Globus pallidus (tissue), 1 donor: ENCODE measurements at regions not wholly inside any gene's neighbourhood (a gene's known extent, or its start where the extent isn't known, plus 50 kb on each side); places are given as distances from the start of the nearest gene placed in this dataset.

ENCODE experiments used
- DNase-seq: peaks from one replicate; pipeline ENCODE4 v3.0.0-alpha.2; 2015; ENCODE audit warnings: low spot score

- no peak for DNase-seq
Observed at GRCh38 chr5:174159327-174160114, 114.0 kb downstream of the NSG2 start.

GRCh38 chr5:174165406-174165805 is 119.9 kb downstream of the NSG2 start:
- no peak for DNase-seq

GRCh38 chr5:174166231-174167079 is 120.9 kb downstream of the NSG2 start:
- DNase-seq = no peak

- DNase-seq = no peak
Observed at GRCh38 chr5:174167080-174167910, 121.8 kb downstream of the NSG2 start.

- no peak for DNase-seq
Observed at GRCh38 chr5:174172152-174172551, 126.6 kb downstream of the NSG2 start.

- no peak for DNase-seq
Observed at GRCh38 chr5:174172566-174172965, 127.1 kb downstream of the NSG2 start.

- DNase-seq = no peak
Observed at GRCh38 chr5:174173766-174174165, 128.3 kb downstream of the NSG2 start.

- DNase-seq = no peak
Observed at GRCh38 chr5:174175716-174176268, 130.3 kb downstream of the NSG2 start.

GRCh38 chr5:174176511-174176910 is 131.0 kb downstream of the NSG2 start:
- no peak for DNase-seq

- no peak for DNase-seq
Observed at GRCh38 chr5:174177531-174177930, 132.0 kb downstream of the NSG2 start.

- DNase-seq = no peak
Observed at GRCh38 chr5:174177976-174178605, 132.6 kb downstream of the NSG2 start.

- DNase-seq = no peak
Observed at GRCh38 chr5:174180639-174181038, 135.1 kb downstream of the NSG2 start.

- DNase-seq = no peak
Observed at GRCh38 chr5:174182111-174182510, 136.6 kb downstream of the NSG2 start.

- no peak for DNase-seq
Observed at GRCh38 chr5:174183701-174184100, 138.2 kb downstream of the NSG2 start.

GRCh38 chr5:174185506-174185905 is 140.0 kb downstream of the NSG2 start:
- no peak for DNase-seq

GRCh38 chr5:174186096-174186695 is 140.7 kb downstream of the NSG2 start:
- no peak for DNase-seq

GRCh38 chr5:174187001-174187400 is 141.5 kb downstream of the NSG2 start:
- DNase-seq = no peak

- no peak for DNase-seq
Observed at GRCh38 chr5:174187481-174187880, 142.0 kb downstream of the NSG2 start.

- no peak for DNase-seq
Observed at GRCh38 chr5:174188295-174188694, 142.8 kb downstream of the NSG2 start.

GRCh38 chr5:174189654-174190541 is 144.4 kb downstream of the NSG2 start:
- no peak for DNase-seq
